Heart left ventricle (tissue), 13 donors: ENCODE measurements at regions not wholly inside any gene's neighbourhood (a gene's known extent, or its start where the extent isn't known, plus 50 kb on each side); places are given as distances from the start of the nearest gene placed in this dataset.

Source experiments
- POLR2A ChIP-seq, 2 donors: fragments of 450-650 bp; IDR thresholded peaks; one replicate each; pipeline ENCODE4 v1.6.1; 2017; ENCODE audit warnings: antibody characterized with exemption in 2 of 2, mild to moderate bottlenecking in 2 of 2, moderate library complexity in 2 of 2
- TF ChIP-seq, protein P1 (sequence below), 12 donors: fragments of 200-600 bp; sonication (generic) in 4 of 12; IDR thresholded peaks; one replicate each; pipeline versions ENCODE4 v1.5.0 to v1.8.0; 2018 to 2022; ENCODE audit warnings: antibody characterized with exemption in 12 of 12, mild to moderate bottlenecking in 5 of 12
- donor health status: ischemic (EF 13 %, LVEDD 7.1; RV severe dilation, severe dysfunction).
- donor health status: DM: no; HTN: yes; CAD: no.
- donor health status: DM: no; HTN: no; CAD: no.
- donor health status: ischemic (EF 25% LVEDD 6.9; RV normal size, moderate dysfunction).
- donor health status: ischemic (EF 25% LVEDD 5.7; RV mildly dilated, moderate dysfunction).
- donor health status: ischemic (EF 35%, LVEDD 5.7; RV mildly dilated, moderate dysfunction).
- donor health status: nonischemic (EF 11% LVEDD 7.7; RV severe dilation, severe dysfunction).
- donor health status: DM: yes; HTN: yes; CAD: no.
- donor health status: PGD.
- donor health status: ischemic (EF 29% LVEDD 5.4; RV normal size, mild dysfunction).
- donor health status: nonischemic (EF 23%, LVEDD 6.1; RV moderate dilation, normal function).

DNA sequence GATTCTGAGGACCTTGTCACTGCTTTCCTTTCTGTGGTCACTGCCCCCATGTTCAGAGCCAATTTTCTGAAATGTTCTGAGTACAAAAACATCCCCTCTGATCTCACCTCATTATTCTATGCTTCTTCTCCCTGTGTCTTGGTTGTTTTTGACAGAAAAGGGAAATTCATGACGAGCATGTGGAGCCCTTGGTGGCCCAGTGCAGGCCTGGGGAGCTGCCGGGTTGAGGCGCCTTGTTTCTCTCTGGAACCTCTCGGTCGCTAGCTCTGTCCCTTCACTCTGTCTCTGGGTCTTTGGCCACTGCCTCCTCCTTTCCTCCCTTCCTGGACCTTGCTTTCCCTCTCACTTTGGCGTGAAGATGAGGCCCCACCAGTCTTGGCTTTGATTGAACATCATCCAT, 63.0 kb upstream of the THY1 start:
- TF ChIP-seq, protein P1, sequence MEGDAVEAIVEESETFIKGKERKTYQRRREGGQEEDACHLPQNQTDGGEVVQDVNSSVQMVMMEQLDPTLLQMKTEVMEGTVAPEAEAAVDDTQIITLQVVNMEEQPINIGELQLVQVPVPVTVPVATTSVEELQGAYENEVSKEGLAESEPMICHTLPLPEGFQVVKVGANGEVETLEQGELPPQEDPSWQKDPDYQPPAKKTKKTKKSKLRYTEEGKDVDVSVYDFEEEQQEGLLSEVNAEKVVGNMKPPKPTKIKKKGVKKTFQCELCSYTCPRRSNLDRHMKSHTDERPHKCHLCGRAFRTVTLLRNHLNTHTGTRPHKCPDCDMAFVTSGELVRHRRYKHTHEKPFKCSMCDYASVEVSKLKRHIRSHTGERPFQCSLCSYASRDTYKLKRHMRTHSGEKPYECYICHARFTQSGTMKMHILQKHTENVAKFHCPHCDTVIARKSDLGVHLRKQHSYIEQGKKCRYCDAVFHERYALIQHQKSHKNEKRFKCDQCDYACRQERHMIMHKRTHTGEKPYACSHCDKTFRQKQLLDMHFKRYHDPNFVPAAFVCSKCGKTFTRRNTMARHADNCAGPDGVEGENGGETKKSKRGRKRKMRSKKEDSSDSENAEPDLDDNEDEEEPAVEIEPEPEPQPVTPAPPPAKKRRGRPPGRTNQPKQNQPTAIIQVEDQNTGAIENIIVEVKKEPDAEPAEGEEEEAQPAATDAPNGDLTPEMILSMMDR (IDR thresholded peaks at IDR 0.05): no peak
- no peak for TF ChIP-seq POLR2A (IDR thresholded peaks at IDR 0.05)
